ELF-1 (cell line): ENCODE measurements at regions not wholly inside any gene's neighbourhood (a gene's known extent, or its start where the extent isn't known, plus 50 kb on each side); places are given as distances from the start of the nearest gene placed in this dataset.
"Not testable (repeated sequence)": the region's sequence is repeated elsewhere in the genome, so short reads cannot be mapped to it uniquely, and the experiment has no call there.

Experiments
- DNase-seq: peaks from one replicate; pipeline ENCODE4 v3.0.0-alpha.2; 2016; ENCODE audit warnings: low read depth, low spot score

- DNase-seq = no peak
Measured at GRCh38 chr4:86523333-86523732, 70.8 kb upstream of the PTPN13 start.

GRCh38 chr4:86527713-86528112, 66.4 kb upstream of the PTPN13 start:
- not testable (repeated sequence) for DNase-seq

GRCh38 chr4:86529436-86529835, 64.7 kb upstream of the PTPN13 start:
- no peak for DNase-seq

- DNase-seq = no peak
Measured at GRCh38 chr4:86530183-86530582, 63.9 kb upstream of the PTPN13 start.

GRCh38 chr4:86531440-86531839, 62.7 kb upstream of the PTPN13 start:
- DNase-seq = no peak

- DNase-seq = no peak
Measured at GRCh38 chr4:86532851-86533250, 61.3 kb upstream of the PTPN13 start.

- no peak for DNase-seq
Measured at GRCh38 chr4:86536151-86536550, 58.0 kb upstream of the PTPN13 start.

GRCh38 chr4:86542319-86543027, 51.6 kb upstream of the PTPN13 start:
- no peak for DNase-seq

GRCh38 chr4:86543080-86543479, 51.0 kb upstream of the PTPN13 start:
- DNase-seq = no peak

GRCh38 chr4:86543560-86544309, 50.4 kb upstream of the PTPN13 start:
- no peak for DNase-seq

- no peak for DNase-seq
Measured at GRCh38 chr4:86544310-86544966, 49.7 kb upstream of the PTPN13 start.
